ENCODE measurements at regions not wholly inside any gene's neighbourhood (a gene's known extent, or its start where the extent isn't known, plus 50 kb on each side); places are given as distances from the start of the nearest gene placed in this dataset.
A peak's percentile ranks its signal among the peaks of the same experiment; 100 is the strongest.

- DNase-seq (ENCODE audit: low read depth): no peak
Measured at GRCh38 chr5:2430606-2431005, 320.9 kb downstream of the IRX2 start.

GRCh38 chr5:2427983-2428382, 323.5 kb downstream of the IRX2 start:
- no peak for TF ChIP-seq CTCF (IDR thresholded peaks at IDR 0.05; ENCODE audit: control insufficient read depth, extremely low read depth, insufficient read depth)

More at GRCh38 chr5:2430606-2431005, 320.9 kb downstream of the IRX2 start:
- TF ChIP-seq CTCF (IDR thresholded peaks at IDR 0.05; ENCODE audit: control insufficient read depth, extremely low read depth, insufficient read depth): no peak
- H3K4me3 ChIP-seq (ENCODE audit: low read depth, low read length): no peak overlapping the region

DNA sequence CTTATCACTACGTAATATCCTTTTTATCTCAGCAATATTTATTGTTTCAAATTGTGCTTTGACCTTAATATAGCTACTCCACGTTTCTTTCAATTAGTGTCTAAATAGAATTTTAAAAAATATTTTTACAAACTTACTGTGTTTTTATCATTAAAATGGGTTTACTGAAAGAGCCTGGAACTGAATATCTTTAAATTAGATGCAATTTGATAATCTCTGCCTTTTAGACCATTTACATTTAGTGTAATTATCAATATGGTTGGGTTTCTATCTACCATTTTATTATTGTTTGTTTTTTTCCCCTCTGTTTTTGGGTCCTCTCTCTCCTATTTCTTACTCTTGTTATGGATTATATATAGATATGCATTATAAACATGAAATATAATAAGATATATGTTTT, 327.8 kb downstream of the IRX2 start:
- no peak for DNase-seq (ENCODE audit: low read depth)
- TF ChIP-seq CTCF (IDR thresholded peaks at IDR 0.05; ENCODE audit: control insufficient read depth, extremely low read depth, insufficient read depth): no peak
- H3K4me3 ChIP-seq (ENCODE audit: low read depth, low read length): no peak overlapping the region

More at GRCh38 chr5:2427983-2428382, 323.5 kb downstream of the IRX2 start:
- DNase-seq (ENCODE audit: low read depth): no peak
- H3K4me3 ChIP-seq (ENCODE audit: low read depth, low read length): no peak overlapping the region

DNA sequence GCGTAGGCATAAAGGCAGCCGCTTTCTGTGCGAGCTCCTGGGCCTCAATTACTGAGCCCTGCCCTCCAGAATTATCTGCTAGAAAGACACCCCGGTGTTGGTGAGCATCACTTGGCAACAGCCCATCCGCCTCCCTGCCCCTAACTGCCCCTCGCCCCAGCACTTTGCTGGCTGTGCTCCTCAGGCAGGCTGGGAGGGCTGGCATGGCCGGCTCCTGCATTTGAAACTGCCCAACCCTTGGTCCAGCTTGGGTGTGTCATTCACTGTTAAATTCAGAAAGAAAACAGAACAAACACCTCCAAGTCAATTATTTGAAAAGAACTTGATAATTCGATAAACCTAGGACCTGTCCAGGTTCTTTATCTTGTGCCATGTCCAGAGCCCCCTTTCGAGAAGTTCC, 334.2 kb downstream of the IRX2 start:
- no peak for DNase-seq (ENCODE audit: low read depth)
- TF ChIP-seq CTCF (IDR thresholded peaks at IDR 0.05; ENCODE audit: control insufficient read depth, extremely low read depth, insufficient read depth): no peak
- no peak overlapping the region for H3K4me3 ChIP-seq (ENCODE audit: low read depth, low read length)

DNA sequence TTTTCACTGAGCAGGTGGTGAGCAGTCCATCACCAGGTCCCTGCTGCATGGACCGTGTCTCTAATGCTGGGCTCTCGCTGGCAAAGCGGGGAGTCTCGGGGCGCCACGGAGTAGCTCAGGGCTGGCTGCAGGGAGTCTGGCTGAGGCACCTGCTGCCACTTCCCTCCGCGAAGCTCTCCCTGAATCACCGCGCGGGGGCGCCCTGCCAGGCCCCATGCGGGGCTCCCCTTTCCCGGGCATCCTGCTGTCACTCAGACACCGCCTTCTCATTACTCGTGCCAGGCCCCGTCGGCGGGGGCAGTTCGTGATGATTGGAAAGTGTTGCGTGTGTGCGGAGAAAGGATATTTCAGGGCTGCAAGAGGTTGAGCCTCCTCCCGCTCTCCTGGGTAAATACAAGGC, 335.8 kb downstream of the IRX2 start:
- no peak for DNase-seq (ENCODE audit: low read depth)
- TF ChIP-seq CTCF (IDR thresholded peaks at IDR 0.05; ENCODE audit: control insufficient read depth, extremely low read depth, insufficient read depth): peak; percentile 52
- H3K4me3 ChIP-seq (ENCODE audit: low read depth, low read length): no peak overlapping the region

DNA sequence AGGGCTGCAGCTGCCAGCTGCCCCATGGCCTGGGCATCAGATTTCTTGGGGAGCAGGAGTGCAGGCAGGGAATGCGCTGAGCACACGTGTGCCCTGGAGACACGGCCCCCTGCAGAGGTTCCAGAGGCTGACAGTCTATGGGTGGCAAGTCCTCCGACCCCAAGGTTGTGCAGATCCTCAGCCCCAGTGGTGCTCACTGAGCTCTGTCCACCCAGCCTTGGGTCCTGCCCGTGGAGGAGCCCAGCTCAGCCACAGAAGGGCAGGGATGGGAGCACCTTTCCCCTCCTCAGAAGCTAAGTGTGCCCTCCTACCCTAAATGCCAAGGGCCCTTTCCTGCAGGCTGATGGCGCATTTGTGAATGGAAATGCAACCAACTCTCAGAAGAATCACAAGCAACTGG, 341.0 kb downstream of the IRX2 start:
- TF ChIP-seq CTCF (IDR thresholded peaks at IDR 0.05; ENCODE audit: control insufficient read depth, extremely low read depth, insufficient read depth): no peak
- no peak for DNase-seq (ENCODE audit: low read depth)
- H3K4me3 ChIP-seq (ENCODE audit: low read depth, low read length): no peak overlapping the region

GRCh38 chr5:2403296-2403695, 348.2 kb downstream of the IRX2 start:
- TF ChIP-seq CTCF (IDR thresholded peaks at IDR 0.05; ENCODE audit: control insufficient read depth, extremely low read depth, insufficient read depth): no peak
- H3K4me3 ChIP-seq (ENCODE audit: low read depth, low read length): no peak overlapping the region
- no peak for DNase-seq (ENCODE audit: low read depth)
